ENCODE measurements at regions not wholly inside any gene's neighbourhood (a gene's known extent, or its start where the extent isn't known, plus 50 kb on each side); places are given as distances from the start of the nearest gene placed in this dataset.

- 87 to 90% methylated on average over 1 of the region's 1 CpG for WGBS, 2 donors
- no peaks in the 10 kb centered on the region for H3K4me1 ChIP-seq
- DNase-seq, result no peak
- no peak overlapping the region for H3K27ac ChIP-seq
- intact Hi-C loops (cut with DNase I), result no loop called here
- no peak for TF ChIP-seq CTCF (IDR thresholded peaks at IDR 0.05)
- no peaks in the 10 kb centered on the region for H3K27me3 ChIP-seq
- H3K36me3 ChIP-seq, result no peaks in the 10 kb centered on the region
- ATAC-seq, result no peak
- H3K4me3 ChIP-seq, result no peak overlapping the region
- H3K9me3 ChIP-seq, result no peaks in the 10 kb centered on the region
- no peak for FAIRE-seq
These were observed 128.2 kb upstream of the SPACA1 start for GRCh38 chr6:87919416-87919815.

- Histone ChIP-seq H3K27ac (no peak overlapping the region), H3K36me3 (no peaks in the 10 kb centered on the region), H3K9me3 (no peaks in the 10 kb centered on the region), H3K4me3 (no peak overlapping the region), H3K27me3 (no peaks in the 10 kb centered on the region), H3K4me1 (no peaks in the 10 kb centered on the region)
- intact Hi-C loops (cut with DNase I), result no loop called here
- TF ChIP-seq CTCF (IDR thresholded peaks at IDR 0.05), result no peak
- FAIRE-seq (no peak), DNase-seq (no peak), ATAC-seq (no peak)
- WGBS, 2 donors, result 70 to 93% methylated on average over 1 of the region's 1 CpG
These were observed 128.6 kb upstream of the SPACA1 start for GRCh38 chr6:87919001-87919400.

GRCh38 chr6:87918461-87918941, 129.1 kb upstream of the SPACA1 start:
- H3K4me3 ChIP-seq, result no peak overlapping the region
- no peak for TF ChIP-seq CTCF (IDR thresholded peaks at IDR 0.05)
- no peak overlapping the region for H3K27ac ChIP-seq
- intact Hi-C loops (cut with DNase I), result no loop called here
- FAIRE-seq, result no peak
- no peaks in the 10 kb centered on the region for H3K9me3 ChIP-seq
- no peaks in the 10 kb centered on the region for H3K27me3 ChIP-seq
- 33 to 40% methylated on average over 5 of the region's 5 CpGs for WGBS, 2 donors
- no peak for DNase-seq
- H3K4me1 ChIP-seq, result no peaks in the 10 kb centered on the region
- no peak for ATAC-seq
- no peaks in the 10 kb centered on the region for H3K36me3 ChIP-seq

GRCh38 chr6:87917886-87918285, 129.8 kb upstream of the SPACA1 start:
- H3K36me3 ChIP-seq, result no peaks in the 10 kb centered on the region
- H3K9me3 ChIP-seq, result no peaks in the 10 kb centered on the region
- 58 to 72% methylated on average over 1 of the region's 1 CpG for WGBS, 2 donors
- no peak overlapping the region for H3K27ac ChIP-seq
- H3K27me3 ChIP-seq, result no peaks in the 10 kb centered on the region
- ATAC-seq, result no peak
- FAIRE-seq, result no peak
- DNase-seq, result no peak
- no peak for TF ChIP-seq CTCF (IDR thresholded peaks at IDR 0.05)
- intact Hi-C loops (cut with DNase I), result no loop called here
- H3K4me1 ChIP-seq, result no peaks in the 10 kb centered on the region
- no peak overlapping the region for H3K4me3 ChIP-seq

- ATAC-seq, result no peak
- no peaks in the 10 kb centered on the region for H3K27me3 ChIP-seq
- TF ChIP-seq CTCF (IDR thresholded peaks at IDR 0.05), result no peak
- H3K9me3 ChIP-seq, result no peaks in the 10 kb centered on the region
- no peak for DNase-seq
- H3K4me3 ChIP-seq, result no peak overlapping the region
- H3K4me1 ChIP-seq, result no peaks in the 10 kb centered on the region
- no peak for FAIRE-seq
- 93 to 94% methylated on average over 1 of the region's 1 CpG for WGBS, 2 donors
- H3K27ac ChIP-seq, result no peak overlapping the region
- intact Hi-C loops (cut with DNase I), result no loop called here
- H3K36me3 ChIP-seq, result no peaks in the 10 kb centered on the region
These were observed 131.2 kb upstream of the SPACA1 start for GRCh38 chr6:87916446-87916845.
